ENCODE measurements at regions not wholly inside any gene's neighbourhood (a gene's known extent, or its start where the extent isn't known, plus 50 kb on each side); places are given as distances from the start of the nearest gene placed in this dataset.

DNA sequence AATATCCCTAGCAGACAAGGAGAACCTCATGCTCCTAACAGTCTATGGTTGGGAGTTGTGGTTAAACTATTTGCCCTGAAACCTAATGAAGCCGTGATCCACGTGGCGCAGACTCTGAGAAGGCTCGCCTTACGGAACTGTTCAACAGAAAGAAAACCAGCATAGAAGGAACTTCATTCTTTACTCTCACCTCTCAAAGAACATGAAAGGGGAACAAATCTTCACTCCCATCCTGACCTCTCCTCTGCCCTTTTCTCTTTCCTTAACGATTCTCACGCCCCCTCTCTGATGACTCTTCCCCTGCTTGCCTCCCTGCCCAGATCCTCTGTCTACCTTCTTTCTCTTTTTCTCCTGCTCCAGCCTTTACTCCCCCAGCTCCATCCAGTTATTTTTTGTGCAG lies 54.2 kb downstream of the IRAG1 start:
- TF ChIP-seq, protein P1, sequence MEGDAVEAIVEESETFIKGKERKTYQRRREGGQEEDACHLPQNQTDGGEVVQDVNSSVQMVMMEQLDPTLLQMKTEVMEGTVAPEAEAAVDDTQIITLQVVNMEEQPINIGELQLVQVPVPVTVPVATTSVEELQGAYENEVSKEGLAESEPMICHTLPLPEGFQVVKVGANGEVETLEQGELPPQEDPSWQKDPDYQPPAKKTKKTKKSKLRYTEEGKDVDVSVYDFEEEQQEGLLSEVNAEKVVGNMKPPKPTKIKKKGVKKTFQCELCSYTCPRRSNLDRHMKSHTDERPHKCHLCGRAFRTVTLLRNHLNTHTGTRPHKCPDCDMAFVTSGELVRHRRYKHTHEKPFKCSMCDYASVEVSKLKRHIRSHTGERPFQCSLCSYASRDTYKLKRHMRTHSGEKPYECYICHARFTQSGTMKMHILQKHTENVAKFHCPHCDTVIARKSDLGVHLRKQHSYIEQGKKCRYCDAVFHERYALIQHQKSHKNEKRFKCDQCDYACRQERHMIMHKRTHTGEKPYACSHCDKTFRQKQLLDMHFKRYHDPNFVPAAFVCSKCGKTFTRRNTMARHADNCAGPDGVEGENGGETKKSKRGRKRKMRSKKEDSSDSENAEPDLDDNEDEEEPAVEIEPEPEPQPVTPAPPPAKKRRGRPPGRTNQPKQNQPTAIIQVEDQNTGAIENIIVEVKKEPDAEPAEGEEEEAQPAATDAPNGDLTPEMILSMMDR (IDR thresholded peaks at IDR 0.05) = no peak
- TF ChIP-seq ZFX (IDR thresholded peaks at IDR 0.05; ENCODE audit: borderline replicate concordance) = no peak
